Endothelial cell of umbilical vein (primary cell): ENCODE measurements at regions not wholly inside any gene's neighbourhood (a gene's known extent, or its start where the extent isn't known, plus 50 kb on each side); places are given as distances from the start of the nearest gene placed in this dataset.

Experiments
- BruUV-seq: library from RNA; stranded (reverse); fragments of 400-500 nt; replicated peaks from 2 replicates; lab custom pipeline; 2021; lab: Mats Ljungman, UMichigan
- CTCF ChIA-PET: fragments of 300-600, 350-600 bp; sonication (Branson Sonifier 250); formaldehyde crosslinking; loops from one replicate; lab custom pipeline; 2021; ENCODE audit warnings: antibody characterized with exemption, inconsistent platforms; lab: Charles Lee
- POLR2A ChIA-PET: fragments of 300-600, 350-600 bp; sonication (Branson Sonifier 250); formaldehyde crosslinking; loops from one replicate; lab custom pipeline; 2021; ENCODE audit warnings: antibody characterized with exemption, inconsistent platforms; lab: Charles Lee
- DNase-seq: peaks from one replicate; pipeline ENCODE4 v3.0.0-alpha.2; 2011; ENCODE audit warnings: low read depth, low spot score
- FAIRE-seq: peaks from 2 replicates; lab custom pipeline; 2011; peaks lifted over from hg19 to GRCh38; lab: Jason Lieb, UNC
- H2AFZ ChIP-seq: 2 replicates; pipeline ENCODE4 v1.6.0; 2012; ENCODE audit warnings: low read depth, low read length, control low read depth, inconsistent platforms
- H3K27ac ChIP-seq: 2 replicates; pipeline ENCODE4 v1.5.1; 2011; ENCODE audit warnings: low read depth, mild to moderate bottlenecking, control low read depth, low read length, moderate library complexity; ENCODE audit not compliant: insufficient read depth
- H3K27me3 ChIP-seq, 2 experiments: 2 replicates each; pipeline versions ENCODE4 v1.6.0 to v1.6.1; 2011; ENCODE audit warnings: low read length in 2 of 2, mixed read lengths in 1 of 2; ENCODE audit not compliant: control insufficient read depth in 2 of 2, insufficient read depth in 2 of 2
- H3K36me3 ChIP-seq, 2 experiments: 2 replicates in 1 of 2; 3 replicates in 1 of 2; pipeline ENCODE4 v1.5.1; 2011; ENCODE audit warnings: low read length in 2 of 2, mild to moderate bottlenecking in 1 of 2, moderate library complexity in 1 of 2; ENCODE audit not compliant: control insufficient read depth in 2 of 2, insufficient read depth in 2 of 2; ENCODE audit errors: extremely low read depth in 1 of 2
- H3K4me1 ChIP-seq: 3 replicates; pipeline ENCODE4 v1.5.1; 2011; ENCODE audit warnings: mild to moderate bottlenecking, low read length; ENCODE audit not compliant: control insufficient read depth, insufficient read depth; ENCODE audit errors: extremely low read depth
- H3K4me2 ChIP-seq: 2 replicates; pipeline ENCODE4 v1.6.1; 2011; ENCODE audit warnings: low read length, control low read depth, mixed read lengths; ENCODE audit not compliant: insufficient read depth
- H3K4me3 ChIP-seq, 3 experiments: fragments of 200-600 bp in 1 of 3; sonication (generic), shearing (Covaris generic) in 1 of 3; replicated peaks in 1 of 3; 2 replicates each; pipeline ENCODE4 v1.5.1; 2011 to 2016; ENCODE audit warnings: control low read depth in 3 of 3, low read length in 3 of 3, mild to moderate bottlenecking in 2 of 3, inconsistent platforms in 1 of 3, low read depth in 1 of 3, moderate library complexity in 1 of 3; ENCODE audit not compliant: insufficient read depth in 1 of 3
- H3K79me2 ChIP-seq: 2 replicates; pipeline ENCODE4 v1.6.0; 2012; ENCODE audit warnings: low read length, inconsistent platforms; ENCODE audit not compliant: control insufficient read depth, insufficient read depth
- H3K9ac ChIP-seq: replicated peaks from 2 replicates; pipeline ENCODE3; 2011; ENCODE audit warnings: low read length, control low read depth; ENCODE audit not compliant: insufficient read depth; ENCODE audit errors: extremely low read depth
- H3K9me1 ChIP-seq: replicated peaks from 3 replicates; pipeline ENCODE4 v1.6.0; 2011; ENCODE audit warnings: mild to moderate bottlenecking, low read length; ENCODE audit not compliant: control insufficient read depth, insufficient read depth; ENCODE audit errors: extremely low read depth
- H3K9me3 ChIP-seq: replicated peaks from 2 replicates; pipeline ENCODE4 v1.5.1; 2012; ENCODE audit warnings: low read length, inconsistent platforms; ENCODE audit not compliant: control insufficient read depth, insufficient read depth
- H4K20me1 ChIP-seq: replicated peaks from 2 replicates; pipeline ENCODE3; 2011; ENCODE audit warnings: mild to moderate bottlenecking, low read length; ENCODE audit not compliant: control insufficient read depth, insufficient read depth; ENCODE audit errors: extremely low read depth
- EZH2 ChIP-seq: IDR thresholded peaks from 2 replicates; pipeline ENCODE4 v1.6.1; 2012; ENCODE audit warnings: borderline replicate concordance, low read depth, mild to moderate bottlenecking, moderate library complexity, low read length, inconsistent platforms; ENCODE audit not compliant: severe bottlenecking
- FOS ChIP-seq: IDR thresholded peaks from 2 replicates; pipeline ENCODE4 v1.6.1; 2011; ENCODE audit warnings: mild to moderate bottlenecking, low read length, moderate library complexity, borderline replicate concordance; ENCODE audit not compliant: insufficient read depth
- GATA2 ChIP-seq: IDR thresholded peaks from 2 replicates; pipeline ENCODE4 v1.7.0; 2011; ENCODE audit warnings: low read depth, mild to moderate bottlenecking, moderate library complexity, mixed read lengths, low read length; ENCODE audit not compliant: insufficient read length, insufficient read depth
- JUN ChIP-seq: IDR thresholded peaks from 2 replicates; pipeline ENCODE4 v1.6.1; 2011; ENCODE audit warnings: borderline replicate concordance, low read depth; ENCODE audit not compliant: insufficient read length, insufficient read depth
- MYC ChIP-seq: IDR thresholded peaks from one replicate; pipeline ENCODE4 v1.6.1; 2011; ENCODE audit warnings: mild to moderate bottlenecking, low read depth, low read length
- POLR2A ChIP-seq: IDR thresholded peaks from 2 replicates; pipeline ENCODE4 v1.6.1; 2012; ENCODE audit warnings: low read depth, mild to moderate bottlenecking, control low read depth, low read length
- POLR2AphosphoS5 ChIP-seq: IDR thresholded peaks from 2 replicates; pipeline ENCODE4 v1.6.1; 2012; ENCODE audit warnings: low read depth, mild to moderate bottlenecking, control low read depth, low read length, moderate library complexity; ENCODE audit not compliant: insufficient read depth
- dilution Hi-C: fragments of 300-500 bp; cut with MboI; formaldehyde crosslinking; loops from one replicate; pipeline ENCODE4 v1.15.0; 2019; ENCODE audit warnings: low sequenced_read_pairs; ENCODE audit not compliant: extremely low pct_ligation_motif_present
- intact Hi-C: fragments of 100-400 bp; cut with micrococcal nuclease; formaldehyde crosslinking; loops from one replicate; pipeline ENCODE4 v1.10.0; 2022
- TF ChIP-seq, protein P1 (sequence below), 2 donors: IDR thresholded peaks; 1 replicate in 1 of 2; 2 replicates in 1 of 2; pipeline ENCODE4 v1.5.1; 2011; ENCODE audit warnings: low read length in 2 of 2, mild to moderate bottlenecking in 2 of 2, moderate library complexity in 2 of 2, control low read depth in 1 of 2, inconsistent platforms in 1 of 2, low read depth in 1 of 2; ENCODE audit not compliant: insufficient read depth in 1 of 2; ENCODE audit errors: extremely low read depth in 1 of 2
- TF ChIP-seq, protein P2 (sequence below): IDR thresholded peaks from 2 replicates; pipeline ENCODE4 v1.6.1; 2011; ENCODE audit not compliant: insufficient read depth, insufficient read length

DNA sequence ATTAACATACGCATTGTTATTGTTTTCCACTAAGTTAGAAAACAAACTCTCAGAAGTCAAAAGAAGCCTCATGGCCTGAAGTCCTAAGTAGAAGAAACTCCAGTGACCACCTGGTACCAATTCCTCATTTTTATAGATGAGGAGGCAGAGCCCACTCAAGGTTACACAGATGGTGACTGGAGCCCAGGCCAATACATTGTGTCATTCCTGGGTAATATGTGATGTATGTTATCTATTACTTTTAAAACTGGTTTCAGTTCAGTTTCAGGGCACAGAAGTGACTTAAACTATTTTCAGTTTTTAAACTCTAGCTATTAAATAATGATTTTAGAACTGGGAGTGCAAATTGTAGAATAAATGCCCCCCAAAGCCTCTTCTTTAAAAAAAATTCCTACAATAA lies 66.7 kb upstream of the STXBP5L start:
- TF ChIP-seq, protein P1, sequence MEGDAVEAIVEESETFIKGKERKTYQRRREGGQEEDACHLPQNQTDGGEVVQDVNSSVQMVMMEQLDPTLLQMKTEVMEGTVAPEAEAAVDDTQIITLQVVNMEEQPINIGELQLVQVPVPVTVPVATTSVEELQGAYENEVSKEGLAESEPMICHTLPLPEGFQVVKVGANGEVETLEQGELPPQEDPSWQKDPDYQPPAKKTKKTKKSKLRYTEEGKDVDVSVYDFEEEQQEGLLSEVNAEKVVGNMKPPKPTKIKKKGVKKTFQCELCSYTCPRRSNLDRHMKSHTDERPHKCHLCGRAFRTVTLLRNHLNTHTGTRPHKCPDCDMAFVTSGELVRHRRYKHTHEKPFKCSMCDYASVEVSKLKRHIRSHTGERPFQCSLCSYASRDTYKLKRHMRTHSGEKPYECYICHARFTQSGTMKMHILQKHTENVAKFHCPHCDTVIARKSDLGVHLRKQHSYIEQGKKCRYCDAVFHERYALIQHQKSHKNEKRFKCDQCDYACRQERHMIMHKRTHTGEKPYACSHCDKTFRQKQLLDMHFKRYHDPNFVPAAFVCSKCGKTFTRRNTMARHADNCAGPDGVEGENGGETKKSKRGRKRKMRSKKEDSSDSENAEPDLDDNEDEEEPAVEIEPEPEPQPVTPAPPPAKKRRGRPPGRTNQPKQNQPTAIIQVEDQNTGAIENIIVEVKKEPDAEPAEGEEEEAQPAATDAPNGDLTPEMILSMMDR (IDR thresholded peaks at IDR 0.05; ENCODE audit: extremely low read depth in 1 of 2, insufficient read depth in 1 of 2, low read depth in 1 of 2, low read length in 2 of 2), result no peak
- TF ChIP-seq POLR2A (no peak), POLR2AphosphoS5 (no peak), GATA2 (no peak), FOS (no peak), JUN (no peak), EZH2 (no peak), MYC (no peak)
- TF ChIP-seq, protein P2, sequence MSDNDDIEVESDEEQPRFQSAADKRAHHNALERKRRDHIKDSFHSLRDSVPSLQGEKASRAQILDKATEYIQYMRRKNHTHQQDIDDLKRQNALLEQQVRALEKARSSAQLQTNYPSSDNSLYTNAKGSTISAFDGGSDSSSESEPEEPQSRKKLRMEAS, result no peak
- ChIA-PET POLR2A (no interaction called here), CTCF (no interaction called here)
- no peak overlapping the region for H3K4me3 ChIP-seq
- H3K4me2 ChIP-seq, result no peak overlapping the region
- no peaks in the 10 kb centered on the region for H3K4me1 ChIP-seq
- FAIRE-seq (no peak), DNase-seq (no peak)
- H3K79me2 ChIP-seq, result no peaks in the 10 kb centered on the region
- no peaks in the 10 kb centered on the region for H4K20me1 ChIP-seq
- no TSS peak for BruUV-seq
- H3K9me3 ChIP-seq, result no peaks in the 10 kb centered on the region
- no peak overlapping the region for H3K9ac ChIP-seq
- H3K27me3 ChIP-seq, result peaks cover 0 to 7% of the 10 kb centered on the region in 2 experiments
- dilution Hi-C loops, result no loop called here
- no peak overlapping the region for H3K27ac ChIP-seq
- H3K9me1 ChIP-seq, result no peaks in the 10 kb centered on the region
- no peak overlapping the region for H2AFZ ChIP-seq
- H3K36me3 ChIP-seq, result no peaks in the 10 kb centered on the region
- intact Hi-C loops, result no loop called here
